C4-2B (cell line): ENCODE measurements at regions not wholly inside any gene's neighbourhood (a gene's known extent, or its start where the extent isn't known, plus 50 kb on each side); places are given as distances from the start of the nearest gene placed in this dataset.

Source experiments
- CTCF ChIP-seq: fragments of 450-650 bp; conservative IDR thresholded peaks from 2 replicates; pipeline ENCODE4 v1.5.1; 2017; ENCODE audit warnings: mild to moderate bottlenecking
- ZFX ChIP-seq: fragments of 450-650 bp; IDR thresholded peaks from 2 replicates; pipeline ENCODE4 v1.6.1; 2017

GRCh38 chr2:123518367-123518766 is 506.7 kb upstream of the CNTNAP5 start:
- TF ChIP-seq CTCF (no peak), ZFX (no peak)
